Prostate gland (tissue), 2 donors: ENCODE measurements at regions not wholly inside any gene's neighbourhood (a gene's known extent, or its start where the extent isn't known, plus 50 kb on each side); places are given as distances from the start of the nearest gene placed in this dataset.
"Not testable (repeated sequence)": the region's sequence is repeated elsewhere in the genome, so short reads cannot be mapped to it uniquely, and the experiment has no call there.

Experiments
- DNase-seq: peaks from one replicate; pipeline ENCODE4 v3.0.0-alpha.2; 2019; ENCODE audit warnings: low spot score
- H3K27ac ChIP-seq, 2 donors: fragments of 200-600 bp; sonication (generic); 2 replicates each; pipeline ENCODE4 v1.5.1; 2017 to 2019
- H3K27me3 ChIP-seq: fragments of 200-600 bp; sonication (generic); replicated peaks from 2 replicates; pipeline ENCODE4 v1.5.1; 2019; ENCODE audit not compliant: insufficient read depth
- H3K36me3 ChIP-seq, 2 donors: fragments of 200-600 bp; sonication (generic); 1 replicate in 1 of 2; 2 replicates in 1 of 2; pipeline versions ENCODE4 v1.5.1 to v1.8.1; 2017 to 2019
- H3K4me1 ChIP-seq: fragments of 200-600 bp; sonication (generic); replicated peaks from 2 replicates; pipeline ENCODE4 v1.5.1; 2019
- H3K4me3 ChIP-seq, 2 donors: fragments of 200-600 bp; sonication (generic); 2 replicates each; pipeline ENCODE4 v1.5.1; 2017 to 2019
- H3K9me3 ChIP-seq: fragments of 200-600 bp; sonication (generic); 2 replicates; pipeline ENCODE4 v1.5.1; 2017
- POLR2A ChIP-seq: fragments of 450-650 bp; IDR thresholded peaks from one replicate; pipeline ENCODE4 v1.6.1; 2016; ENCODE audit warnings: antibody characterized with exemption, mild to moderate bottlenecking
- POLR2AphosphoS5 ChIP-seq: sonication (generic); formaldehyde crosslinking; IDR thresholded peaks from one replicate; pipeline ENCODE4 v1.6.1; 2017; ENCODE audit warnings: antibody characterized with exemption
- WGBS: methylation state at CpG from one replicate; pipeline ENCODE4 v1.1.5; 2018; 5-methylcytosine and 5-hydroxymethylcytosine counted together
- intact Hi-C: fragments of 100-400 bp; cut with DNase I; formaldehyde crosslinking; loops from one replicate; pipeline ENCODE4 v1.14.2; 2022
- TF ChIP-seq, protein P1 (sequence below), 4 experiments: fragments of 200-600 bp in 2 of 4; fragments of 450-650 bp in 2 of 4; sonication (generic) in 2 of 4; IDR thresholded peaks; 1 replicate in 3 of 4; 2 replicates in 1 of 4; pipeline ENCODE4 v1.5.1; 2016 to 2019; ENCODE audit warnings: antibody characterized with exemption in 4 of 4, mild to moderate bottlenecking in 2 of 4, moderate library complexity in 2 of 4

DNA sequence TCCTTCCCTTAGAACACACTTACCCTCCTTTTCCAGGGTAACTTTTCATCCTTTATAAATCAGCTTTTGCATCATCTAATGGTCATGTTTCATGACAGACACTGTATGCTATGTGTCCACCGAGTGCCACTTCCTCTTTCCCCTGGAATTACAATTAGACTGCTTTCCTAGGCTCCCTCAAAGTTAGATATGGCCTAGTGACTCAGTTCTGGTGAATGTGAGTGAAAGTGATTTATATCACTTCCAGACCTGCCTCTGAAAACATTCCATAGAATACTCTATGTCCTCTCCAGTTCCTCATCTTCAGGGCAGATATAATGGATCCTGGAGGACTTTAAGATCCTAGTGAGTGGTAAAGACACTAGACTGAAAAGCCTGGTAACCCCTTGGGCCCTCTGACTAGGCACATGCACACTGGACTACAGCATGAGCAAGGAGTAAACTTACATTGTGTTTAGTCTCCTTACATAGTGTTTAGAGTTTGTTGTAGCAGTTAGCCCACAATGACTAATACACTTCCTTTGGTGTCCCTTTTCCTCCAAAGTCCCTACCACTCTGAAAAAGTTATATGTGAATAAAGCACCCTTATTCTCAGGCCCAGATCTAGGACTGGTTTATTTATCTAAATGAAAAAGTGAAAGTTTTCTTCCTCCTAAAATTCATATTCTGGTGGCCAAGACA, 59.3 kb downstream of the GPR88 start:
- no peak overlapping the region for H3K4me3 ChIP-seq
- whole genome bisulfite sequencing: 63% methylated on average over 1 of the region's 1 CpG
- no peaks in the 10 kb centered on the region for H3K27me3 ChIP-seq
- no peaks in the 10 kb centered on the region for H3K9me3 ChIP-seq
- intact Hi-C loops: no loop called here
- TF ChIP-seq POLR2A (no peak), POLR2AphosphoS5 (no peak)
- TF ChIP-seq, protein P1, sequence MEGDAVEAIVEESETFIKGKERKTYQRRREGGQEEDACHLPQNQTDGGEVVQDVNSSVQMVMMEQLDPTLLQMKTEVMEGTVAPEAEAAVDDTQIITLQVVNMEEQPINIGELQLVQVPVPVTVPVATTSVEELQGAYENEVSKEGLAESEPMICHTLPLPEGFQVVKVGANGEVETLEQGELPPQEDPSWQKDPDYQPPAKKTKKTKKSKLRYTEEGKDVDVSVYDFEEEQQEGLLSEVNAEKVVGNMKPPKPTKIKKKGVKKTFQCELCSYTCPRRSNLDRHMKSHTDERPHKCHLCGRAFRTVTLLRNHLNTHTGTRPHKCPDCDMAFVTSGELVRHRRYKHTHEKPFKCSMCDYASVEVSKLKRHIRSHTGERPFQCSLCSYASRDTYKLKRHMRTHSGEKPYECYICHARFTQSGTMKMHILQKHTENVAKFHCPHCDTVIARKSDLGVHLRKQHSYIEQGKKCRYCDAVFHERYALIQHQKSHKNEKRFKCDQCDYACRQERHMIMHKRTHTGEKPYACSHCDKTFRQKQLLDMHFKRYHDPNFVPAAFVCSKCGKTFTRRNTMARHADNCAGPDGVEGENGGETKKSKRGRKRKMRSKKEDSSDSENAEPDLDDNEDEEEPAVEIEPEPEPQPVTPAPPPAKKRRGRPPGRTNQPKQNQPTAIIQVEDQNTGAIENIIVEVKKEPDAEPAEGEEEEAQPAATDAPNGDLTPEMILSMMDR (IDR thresholded peaks at IDR 0.05): no peak
- H3K36me3 ChIP-seq: no peaks in the 10 kb centered on the region
- H3K27ac ChIP-seq: no peak overlapping the region
- DNase-seq: no peak
- no peaks in the 10 kb centered on the region for H3K4me1 ChIP-seq

- no peaks in the 10 kb centered on the region for H3K4me1 ChIP-seq
- no peak overlapping the region for H3K4me3 ChIP-seq
- H3K27me3 ChIP-seq: no peaks in the 10 kb centered on the region
- no peaks in the 10 kb centered on the region for H3K36me3 ChIP-seq
- H3K9me3 ChIP-seq: no peaks in the 10 kb centered on the region
- intact Hi-C loops: no loop called here
- TF ChIP-seq, protein P1 (IDR thresholded peaks at IDR 0.05): no peak
- TF ChIP-seq POLR2A: no peak
- TF ChIP-seq POLR2AphosphoS5: no peak
- no peak for DNase-seq
- 43% methylated on average over 4 of the region's 4 CpGs for WGBS
- no peak overlapping the region for H3K27ac ChIP-seq
These were observed 59.8 kb downstream of the GPR88 start for GRCh38 chr1:100597784-100598183.

DNA sequence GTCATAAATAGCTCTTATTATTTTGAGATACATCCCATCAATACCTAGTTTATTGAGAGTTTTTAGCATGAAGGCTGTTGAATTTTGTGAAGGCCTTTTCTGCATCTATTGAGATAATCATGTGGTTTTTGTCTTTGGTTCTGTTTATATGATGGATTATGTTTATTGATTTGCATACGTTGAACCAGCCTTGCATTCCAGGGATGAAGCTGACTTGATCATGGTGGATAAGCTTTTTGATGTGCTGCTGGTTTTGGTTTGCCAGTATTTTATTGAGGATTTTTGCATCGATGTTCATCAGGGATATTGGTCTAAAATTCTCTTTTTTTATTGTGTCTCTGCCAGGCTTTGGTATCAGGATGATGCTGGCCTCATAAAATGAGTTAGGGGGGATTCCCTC, 62.4 kb downstream of the GPR88 start:
- DNase-seq, H3K27ac ChIP-seq, H3K27me3 ChIP-seq, H3K36me3 ChIP-seq, H3K4me1 ChIP-seq, H3K9me3 ChIP-seq, H3K4me3 ChIP-seq, intact Hi-C loops: not testable (repeated sequence)
- 91% methylated on average over 2 of the region's 2 CpGs for WGBS

GRCh38 chr1:100602028-100602427, 64.1 kb downstream of the GPR88 start:
- 73% methylated on average over 1 of the region's 1 CpG for WGBS

GRCh38 chr1:100604372-100604771, 66.4 kb downstream of the GPR88 start:
- 33% methylated on average over 1 of the region's 1 CpG for WGBS
- no peak for DNase-seq
- H3K36me3 ChIP-seq: no peaks in the 10 kb centered on the region
- H3K27ac ChIP-seq: no peak overlapping the region
- H3K9me3 ChIP-seq: no peaks in the 10 kb centered on the region
- no peaks in the 10 kb centered on the region for H3K4me1 ChIP-seq
- no peak for TF ChIP-seq POLR2A
- intact Hi-C loops: no loop called here
- no peaks in the 10 kb centered on the region for H3K27me3 ChIP-seq
- no peak overlapping the region for H3K4me3 ChIP-seq

More at GRCh38 chr1:100602028-100602427, 64.1 kb downstream of the GPR88 start:
- H3K27ac ChIP-seq, DNase-seq, H3K4me1 ChIP-seq, H3K36me3 ChIP-seq, H3K27me3 ChIP-seq, intact Hi-C loops, H3K4me3 ChIP-seq, H3K9me3 ChIP-seq: not testable (repeated sequence)

DNA sequence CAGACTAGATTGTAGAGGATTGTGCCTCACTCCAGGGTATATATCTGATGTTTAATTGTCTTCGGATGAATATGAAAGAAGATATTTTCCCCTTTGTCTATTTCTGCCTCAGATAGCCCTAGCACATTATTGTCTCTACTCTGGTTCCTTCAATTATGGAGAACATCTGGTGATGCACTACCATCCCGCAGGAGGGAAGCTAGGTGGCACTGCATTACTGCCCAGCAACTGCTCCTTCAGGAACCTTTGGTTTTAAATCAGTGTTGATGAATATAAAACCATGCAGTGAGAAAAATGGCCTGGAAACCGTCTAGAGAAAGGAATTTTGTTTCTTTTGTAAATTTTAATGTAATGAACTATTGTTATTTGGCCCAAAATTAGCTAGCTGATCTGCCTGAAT, 68.5 kb downstream of the GPR88 start:
- Histone ChIP-seq H3K9me3 (no peaks in the 10 kb centered on the region), H3K27ac (no peak overlapping the region), H3K4me3 (no peak overlapping the region), H3K27me3 (no peaks in the 10 kb centered on the region), H3K36me3 (no peaks in the 10 kb centered on the region), H3K4me1 (no peaks in the 10 kb centered on the region)
- WGBS: 34% methylated on average over 3 of the region's 3 CpGs
- no peak for DNase-seq
- intact Hi-C loops: loop anchor here (2.0 kb wide), 1 partner anchor 260 kb away; no protein-coding TSS in a partner anchor
- no peak for TF ChIP-seq POLR2A
- TF ChIP-seq, protein P1 (IDR thresholded peaks at IDR 0.05): peak in 3 of 4 experiments; percentile 44 to 62 (median 58)
- no peak for TF ChIP-seq POLR2AphosphoS5
